ENCODE measurements at regions not wholly inside any gene's neighbourhood (a gene's known extent, or its start where the extent isn't known, plus 50 kb on each side); places are given as distances from the start of the nearest gene placed in this dataset.

- Histone ChIP-seq H3K36me3 (ENCODE audit: control insufficient read depth, insufficient read depth, low read length) (no peaks in the 10 kb centered on the region), H3K4me1 (ENCODE audit: control insufficient read depth, insufficient read depth, low read length) (peaks cover 11% of the 10 kb centered on the region), H3K4me3 (ENCODE audit: low read length) (peak overlapping the region; percentile 6), H3K27ac (ENCODE audit: low read length) (peak overlapping the region; percentile 46), H3K9me3 (ENCODE audit: control insufficient read depth, insufficient read depth, low read length) (no peaks in the 10 kb centered on the region), H3K27me3 (ENCODE audit: control insufficient read depth, insufficient read depth, low read length) (no peaks in the 10 kb centered on the region)
- Mint-ChIP-seq H3K4me3 (peak overlapping the region; percentile 59), H3K36me3 (no peaks in the 10 kb centered on the region), H3K4me1 (peaks cover 24 to 35% of the 10 kb centered on the region in 2 donors), H3K9me3 (no peaks in the 10 kb centered on the region), H3K27ac (peak overlapping the region; percentile 61 to 74), H3K27me3 (ENCODE audit: low read depth in 2 of 2) (peaks cover 5 to 24% of the 10 kb centered on the region in 2 donors)
- DNase-seq (peak in 1 of 2 donors; percentile 59), ATAC-seq (peak; percentile 57 to 71 (median 69))
- intact Hi-C loops (cut with micrococcal nuclease) = no loop called here
- WGBS (ENCODE audit: insufficient coverage) = 82% methylated on average over 14 of the region's 14 CpGs
- no peak for TF ChIP-seq CTCF (IDR thresholded peaks at IDR 0.05)
Measured at GRCh38 chr5:115068239-115069086, 101.2 kb downstream of the TRIM36 start.

- ATAC-seq (no peak), DNase-seq (no peak)
- WGBS (ENCODE audit: insufficient coverage) = 96% methylated on average over 2 of the region's 2 CpGs
- Mint-ChIP-seq H3K27ac (no peak overlapping the region), H3K9me3 (no peaks in the 10 kb centered on the region), H3K36me3 (no peaks in the 10 kb centered on the region), H3K4me1 (peaks cover 14 to 16% of the 10 kb centered on the region in 2 donors), H3K4me3 (no peak overlapping the region), H3K27me3 (ENCODE audit: low read depth in 2 of 2) (peaks cover 2 to 8% of the 10 kb centered on the region in 2 donors)
- intact Hi-C loops (cut with micrococcal nuclease) = no loop called here
- Histone ChIP-seq H3K4me1 (ENCODE audit: control insufficient read depth, insufficient read depth, low read length) (peaks cover 11% of the 10 kb centered on the region), H3K9me3 (ENCODE audit: control insufficient read depth, insufficient read depth, low read length) (no peaks in the 10 kb centered on the region), H3K27me3 (ENCODE audit: control insufficient read depth, insufficient read depth, low read length) (no peaks in the 10 kb centered on the region), H3K4me3 (ENCODE audit: low read length) (no peak overlapping the region), H3K36me3 (ENCODE audit: control insufficient read depth, insufficient read depth, low read length) (no peaks in the 10 kb centered on the region), H3K27ac (ENCODE audit: low read length) (no peak overlapping the region)
- no peak for TF ChIP-seq CTCF (IDR thresholded peaks at IDR 0.05)
Measured at GRCh38 chr5:115064380-115064779, 105.3 kb downstream of the TRIM36 start.

GRCh38 chr5:115054387-115054951 lies 115.2 kb downstream of the TRIM36 start:
- Histone ChIP-seq H3K27me3 (ENCODE audit: control insufficient read depth, insufficient read depth, low read length) (no peaks in the 10 kb centered on the region), H3K36me3 (ENCODE audit: control insufficient read depth, insufficient read depth, low read length) (no peaks in the 10 kb centered on the region), H3K4me1 (ENCODE audit: control insufficient read depth, insufficient read depth, low read length) (no peaks in the 10 kb centered on the region), H3K27ac (ENCODE audit: low read length) (no peak overlapping the region), H3K9me3 (ENCODE audit: control insufficient read depth, insufficient read depth, low read length) (no peaks in the 10 kb centered on the region), H3K4me3 (ENCODE audit: low read length) (no peak overlapping the region)
- ATAC-seq = no peak
- peaks cover 6 to 10% of the 10 kb centered on the region in 2 donors for H3K27me3 Mint-ChIP-seq (ENCODE audit: low read depth in 2 of 2)
- no peaks in the 10 kb centered on the region for H3K9me3 Mint-ChIP-seq
- intact Hi-C loops (cut with micrococcal nuclease) = no loop called here
- DNase-seq = no peak
- no peak for TF ChIP-seq CTCF (IDR thresholded peaks at IDR 0.05)
- no peak overlapping the region for H3K4me3 Mint-ChIP-seq
- no peaks in the 10 kb centered on the region for H3K36me3 Mint-ChIP-seq
- no peak overlapping the region for H3K27ac Mint-ChIP-seq
- WGBS (ENCODE audit: insufficient coverage) = 100% methylated on average over 1 of the region's 1 CpG
- H3K4me1 Mint-ChIP-seq = no peaks in the 10 kb centered on the region

All from natural killer cell (primary cell).